ENCODE measurements at regions not wholly inside any gene's neighbourhood (a gene's known extent, or its start where the extent isn't known, plus 50 kb on each side); places are given as distances from the start of the nearest gene placed in this dataset.

GRCh38 chr5:147176422-147176821 is 58.4 kb upstream of the STK32A start:
- TF ChIP-seq POLR2A (IDR thresholded peaks at IDR 0.05) (no peak), CTCF (IDR thresholded peaks at IDR 0.05) (no peak)

All from suprapubic skin (tissue), 3 donors.